Sigmoid colon (tissue), 6 donors: ENCODE measurements at regions not wholly inside any gene's neighbourhood (a gene's known extent, or its start where the extent isn't known, plus 50 kb on each side); places are given as distances from the start of the nearest gene placed in this dataset.

Source experiments
- DNase-seq: peaks from one replicate; pipeline ENCODE4 v3.0.0-alpha.2; 2019
- H3K27ac ChIP-seq, 4 donors: fragments of 200-600 bp; sonication (generic); one replicate each; pipeline ENCODE4 v1.5.1; 2016 to 2019; ENCODE audit warnings: mild to moderate bottlenecking in 1 of 4
- H3K27me3 ChIP-seq, 3 donors: fragments of 200-600 bp; sonication (generic); one replicate each; pipeline ENCODE4 v1.5.1; 2019; ENCODE audit warnings: mild to moderate bottlenecking in 1 of 3
- H3K36me3 ChIP-seq, 4 donors: fragments of 200-600 bp; sonication (generic); one replicate each; pipeline ENCODE4 v1.5.1; 2016 to 2019
- H3K4me1 ChIP-seq, 4 donors: fragments of 200-600 bp; sonication (generic); one replicate each; pipeline ENCODE4 v1.5.1; 2017 to 2019
- H3K4me3 ChIP-seq, 4 donors: fragments of 200-600 bp; sonication (generic); one replicate each; pipeline ENCODE4 v1.5.1; 2017 to 2019; ENCODE audit warnings: mild to moderate bottlenecking in 2 of 4, moderate library complexity in 1 of 4
- H3K9me3 ChIP-seq, 4 donors: fragments of 200-600 bp in 3 of 4; sonication (generic) in 3 of 4; one replicate each; pipeline versions ENCODE4 v1.5.1 to v1.6.1; 2013 to 2019
- EP300 ChIP-seq, 4 donors: sonication (generic); formaldehyde crosslinking; IDR thresholded peaks; one replicate each; pipeline ENCODE4 v1.6.1; 2017; ENCODE audit warnings: antibody characterized with exemption in 4 of 4
- POLR2A ChIP-seq, 2 donors: fragments of 450-650 bp; IDR thresholded peaks; one replicate each; pipeline ENCODE4 v1.6.1; 2016; ENCODE audit warnings: antibody characterized with exemption in 2 of 2, mild to moderate bottlenecking in 2 of 2, moderate library complexity in 2 of 2
- POLR2AphosphoS5 ChIP-seq, 4 donors: sonication (generic); formaldehyde crosslinking; IDR thresholded peaks; one replicate each; pipeline ENCODE4 v1.6.1; 2017; ENCODE audit warnings: antibody characterized with exemption in 4 of 4
- WGBS, 2 donors: extraction: QIAGEN DNeasy Blood & Tissue Kit; methylation state at CpG; one replicate each; pipeline ENCODE4 v1.1.7; 2013; 5-methylcytosine and 5-hydroxymethylcytosine counted together
- intact Hi-C: fragments of 100-400 bp; cut with DNase I; formaldehyde crosslinking; loops from one replicate; pipeline ENCODE4 v1.15.1; 2023
- TF ChIP-seq, protein P1 (sequence below), 4 experiments: fragments of 450-650 bp in 3 of 4; fragments of 200-600 bp in 1 of 4; IDR thresholded peaks; one replicate each; pipeline ENCODE4 v1.5.1; 2016 to 2019; ENCODE audit warnings: antibody characterized with exemption in 4 of 4, mild to moderate bottlenecking in 3 of 4, moderate library complexity in 2 of 4
- donor health status: healthy with polysubstance abuse.
- donor health status: healthy.

DNA sequence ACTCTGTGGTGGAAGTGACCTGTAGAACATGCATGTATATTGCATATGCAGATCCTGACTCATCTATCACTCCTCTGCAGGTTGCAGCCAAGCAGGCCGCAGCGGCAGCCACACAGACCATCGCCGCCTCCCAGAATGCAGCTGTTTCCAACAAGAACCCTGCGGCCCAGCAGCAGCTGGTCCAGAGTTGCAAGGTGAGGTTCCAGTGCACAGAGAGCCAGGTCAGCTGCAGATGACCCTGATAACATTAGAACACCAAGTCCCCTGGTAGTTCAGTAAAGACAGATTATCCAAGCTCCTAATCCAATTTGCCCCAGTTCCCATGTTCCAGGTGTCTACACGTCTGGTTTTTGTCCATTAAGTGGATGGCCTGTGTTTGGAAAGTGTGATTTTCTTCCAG is 325.1 kb upstream of the TPM1 start:
- DNase-seq, result no peak
- H3K36me3 ChIP-seq, result peaks cover 13 to 41% (median 23%) of the 10 kb centered on the region in 4 donors

DNA sequence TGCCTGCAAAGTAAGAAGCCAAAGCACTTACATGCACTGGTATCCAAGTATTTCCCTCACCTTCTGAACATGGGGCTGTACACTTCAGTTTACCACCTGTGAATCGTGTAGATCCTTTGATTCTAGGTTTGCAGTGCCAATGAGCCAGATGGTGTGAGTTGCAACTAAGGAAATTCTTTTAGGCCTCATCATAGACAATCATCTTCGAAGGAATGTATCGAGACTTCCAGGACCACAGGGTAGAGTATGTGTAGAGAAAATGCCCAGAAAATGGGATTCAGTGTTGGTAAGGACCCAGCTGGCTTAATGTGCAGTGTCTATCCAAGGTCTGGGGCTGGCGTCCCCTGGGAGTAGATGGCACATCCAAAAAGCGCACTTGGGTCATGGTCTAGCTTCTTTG is 323.2 kb upstream of the TPM1 start:
- no peak overlapping the region for H3K4me3 ChIP-seq
- H3K4me1 ChIP-seq, result no peaks in the 10 kb centered on the region
- 94% methylated on average over 5 of the region's 5 CpGs for WGBS, 2 donors
- H3K27ac ChIP-seq, result no peak overlapping the region
- no peak for DNase-seq
- H3K36me3 ChIP-seq, result peaks cover 13 to 39% (median 22%) of the 10 kb centered on the region in 4 donors
- TF ChIP-seq, protein P1, sequence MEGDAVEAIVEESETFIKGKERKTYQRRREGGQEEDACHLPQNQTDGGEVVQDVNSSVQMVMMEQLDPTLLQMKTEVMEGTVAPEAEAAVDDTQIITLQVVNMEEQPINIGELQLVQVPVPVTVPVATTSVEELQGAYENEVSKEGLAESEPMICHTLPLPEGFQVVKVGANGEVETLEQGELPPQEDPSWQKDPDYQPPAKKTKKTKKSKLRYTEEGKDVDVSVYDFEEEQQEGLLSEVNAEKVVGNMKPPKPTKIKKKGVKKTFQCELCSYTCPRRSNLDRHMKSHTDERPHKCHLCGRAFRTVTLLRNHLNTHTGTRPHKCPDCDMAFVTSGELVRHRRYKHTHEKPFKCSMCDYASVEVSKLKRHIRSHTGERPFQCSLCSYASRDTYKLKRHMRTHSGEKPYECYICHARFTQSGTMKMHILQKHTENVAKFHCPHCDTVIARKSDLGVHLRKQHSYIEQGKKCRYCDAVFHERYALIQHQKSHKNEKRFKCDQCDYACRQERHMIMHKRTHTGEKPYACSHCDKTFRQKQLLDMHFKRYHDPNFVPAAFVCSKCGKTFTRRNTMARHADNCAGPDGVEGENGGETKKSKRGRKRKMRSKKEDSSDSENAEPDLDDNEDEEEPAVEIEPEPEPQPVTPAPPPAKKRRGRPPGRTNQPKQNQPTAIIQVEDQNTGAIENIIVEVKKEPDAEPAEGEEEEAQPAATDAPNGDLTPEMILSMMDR (IDR thresholded peaks at IDR 0.05), result no peak
- no peaks in the 10 kb centered on the region for H3K9me3 ChIP-seq
- intact Hi-C loops, result no loop called here
- H3K27me3 ChIP-seq, result no peaks in the 10 kb centered on the region

More for the DNA sequence above, 325.1 kb upstream of the TPM1 start:
- intact Hi-C loops, result no loop called here
- Histone ChIP-seq H3K27me3 (no peaks in the 10 kb centered on the region), H3K27ac (no peak overlapping the region), H3K9me3 (no peaks in the 10 kb centered on the region), H3K4me1 (no peaks in the 10 kb centered on the region), H3K4me3 (no peak overlapping the region)
- TF ChIP-seq POLR2A (IDR thresholded peaks at IDR 0.05) (no peak), POLR2AphosphoS5 (IDR thresholded peaks at IDR 0.05) (no peak), EP300 (IDR thresholded peaks at IDR 0.05) (no peak)
- TF ChIP-seq, protein P1 (IDR thresholded peaks at IDR 0.05), result no peak
- 96 to 97% methylated on average over 6 of the region's 6 CpGs for WGBS, 2 donors

DNA sequence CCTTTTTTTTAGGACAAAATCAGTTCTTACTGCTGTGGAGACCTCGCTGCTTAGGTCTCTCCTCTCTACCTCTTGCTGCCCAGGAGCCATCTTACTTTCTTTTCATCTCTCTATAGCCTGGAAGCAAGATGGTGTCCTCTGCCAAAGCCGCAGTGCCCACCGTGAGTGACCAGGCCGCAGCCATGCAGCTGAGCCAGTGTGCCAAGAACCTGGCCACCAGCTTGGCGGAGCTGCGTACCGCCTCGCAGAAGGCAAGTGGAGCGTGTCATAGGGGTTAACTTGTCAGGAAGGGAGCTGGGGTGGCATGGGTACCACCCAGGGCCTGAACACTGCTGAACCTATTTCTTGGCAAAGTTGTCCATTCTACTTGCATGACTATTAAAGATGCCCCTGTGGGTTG is 320.3 kb upstream of the TPM1 start:
- H3K4me1 ChIP-seq, result no peaks in the 10 kb centered on the region
- H3K36me3 ChIP-seq, result peaks cover 12 to 50% (median 27%) of the 10 kb centered on the region in 4 donors
- 96 to 97% methylated on average over 9 of the region's 9 CpGs for WGBS, 2 donors
- H3K4me3 ChIP-seq, result no peak overlapping the region
- no peaks in the 10 kb centered on the region for H3K27me3 ChIP-seq
- no peak for DNase-seq
- H3K9me3 ChIP-seq, result no peaks in the 10 kb centered on the region
- no peak overlapping the region for H3K27ac ChIP-seq
- intact Hi-C loops, result no loop called here
- no peak for TF ChIP-seq EP300 (IDR thresholded peaks at IDR 0.05)
- TF ChIP-seq, protein P1 (IDR thresholded peaks at IDR 0.05), result no peak
- TF ChIP-seq POLR2AphosphoS5 (IDR thresholded peaks at IDR 0.05), result no peak
- no peak for TF ChIP-seq POLR2A (IDR thresholded peaks at IDR 0.05)

DNA sequence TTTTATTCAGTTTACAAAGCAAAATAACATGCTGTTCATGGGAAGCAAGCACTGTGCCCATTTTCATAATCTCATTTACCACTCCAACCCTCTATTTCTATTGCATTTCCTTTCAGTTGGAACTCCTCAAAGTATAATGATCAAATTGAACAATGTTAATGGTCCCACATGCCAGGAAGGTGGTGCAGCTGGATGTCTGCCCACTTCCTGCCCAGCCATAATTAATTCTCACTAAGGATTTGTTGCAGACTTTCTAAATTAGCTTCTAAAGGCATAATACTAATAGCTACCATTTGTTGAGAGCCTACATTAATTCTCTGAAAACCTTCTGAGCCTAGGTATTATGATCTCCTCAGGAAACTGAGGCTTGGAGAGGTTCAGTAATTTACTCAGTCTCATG is 316.1 kb upstream of the TPM1 start:
- no peak overlapping the region for H3K27ac ChIP-seq
- no peak for TF ChIP-seq EP300 (IDR thresholded peaks at IDR 0.05)
- TF ChIP-seq, protein P1 (IDR thresholded peaks at IDR 0.05), result no peak
- TF ChIP-seq POLR2A (IDR thresholded peaks at IDR 0.05), result no peak
- no peak for TF ChIP-seq POLR2AphosphoS5 (IDR thresholded peaks at IDR 0.05)
- H3K4me1 ChIP-seq, result no peaks in the 10 kb centered on the region
- H3K4me3 ChIP-seq, result no peak overlapping the region
- DNase-seq, result no peak
- intact Hi-C loops, result no loop called here
- peaks cover 0 to 25% (median 11%) of the 10 kb centered on the region in 4 donors for H3K36me3 ChIP-seq
- H3K9me3 ChIP-seq, result no peaks in the 10 kb centered on the region
- H3K27me3 ChIP-seq, result no peaks in the 10 kb centered on the region

DNA sequence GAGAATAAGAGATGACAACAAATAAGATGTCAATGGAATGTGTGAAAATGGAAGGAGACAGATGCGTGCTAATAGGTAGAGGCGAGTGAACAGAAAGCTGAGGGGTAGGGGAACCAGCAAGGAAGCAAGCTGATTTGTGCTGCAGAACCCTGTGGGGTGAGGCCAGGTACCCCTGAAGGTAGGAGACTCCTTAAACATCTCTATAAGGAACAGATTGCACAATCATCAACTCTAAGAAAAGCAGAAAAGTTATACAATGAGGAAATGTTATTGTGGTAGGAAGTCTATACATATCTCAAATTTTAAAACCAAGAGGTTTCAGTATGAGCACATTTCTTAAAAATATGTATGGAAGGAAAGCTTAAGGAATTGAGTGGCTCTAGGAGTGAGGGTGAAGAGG is 315.0 kb upstream of the TPM1 start:
- intact Hi-C loops, result no loop called here
- no peak overlapping the region for H3K4me3 ChIP-seq
- TF ChIP-seq EP300 (IDR thresholded peaks at IDR 0.05), result no peak
- no peak for TF ChIP-seq POLR2A (IDR thresholded peaks at IDR 0.05)
- TF ChIP-seq POLR2AphosphoS5 (IDR thresholded peaks at IDR 0.05), result no peak
- TF ChIP-seq, protein P1 (IDR thresholded peaks at IDR 0.05), result no peak
- no peaks in the 10 kb centered on the region for H3K4me1 ChIP-seq
- H3K27ac ChIP-seq, result no peak overlapping the region
- no peaks in the 10 kb centered on the region for H3K9me3 ChIP-seq
- H3K36me3 ChIP-seq, result peaks cover 0 to 21% (median 8%) of the 10 kb centered on the region in 4 donors
- 94 to 98% methylated on average over 2 of the region's 2 CpGs for WGBS, 2 donors
- no peaks in the 10 kb centered on the region for H3K27me3 ChIP-seq
- no peak for DNase-seq
